Fibroblast of lung (primary cell): ENCODE measurements at regions not wholly inside any gene's neighbourhood (a gene's known extent, or its start where the extent isn't known, plus 50 kb on each side); places are given as distances from the start of the nearest gene placed in this dataset.
A peak's percentile ranks its signal among the peaks of the same experiment; 100 is the strongest.

Experiments
- DNase-seq, 2 donors: peaks; one replicate each; pipeline versions ENCODE4 v3.0.0 to v3.0.0-alpha.2; 2010; ENCODE audit warnings: low read depth in 2 of 2
- H2AFZ ChIP-seq: 2 replicates; pipeline ENCODE4 v1.5.1; 2012; ENCODE audit warnings: low read length, control low read depth, inconsistent platforms
- H3K27ac ChIP-seq: 2 replicates; pipeline ENCODE4 v1.5.1; 2011; ENCODE audit warnings: low read length, control low read depth; ENCODE audit not compliant: insufficient read depth
- H3K27me3 ChIP-seq: 2 replicates; pipeline ENCODE4 v1.5.1; 2011; ENCODE audit warnings: mild to moderate bottlenecking, low read length; ENCODE audit not compliant: control insufficient read depth, insufficient read depth
- H3K36me3 ChIP-seq: 2 replicates; pipeline ENCODE4 v1.5.1; 2011; ENCODE audit warnings: low read length; ENCODE audit not compliant: control insufficient read depth, insufficient read depth
- H3K4me1 ChIP-seq: 2 replicates; pipeline ENCODE4 v1.5.1; 2011; ENCODE audit warnings: low read length; ENCODE audit not compliant: control insufficient read depth, insufficient read depth; ENCODE audit errors: extremely low read depth
- H3K4me2 ChIP-seq: 2 replicates; pipeline ENCODE4 v1.5.1; 2011; ENCODE audit warnings: low read length, control low read depth; ENCODE audit not compliant: insufficient read depth; ENCODE audit errors: extremely low read depth
- H3K4me3 ChIP-seq, 4 experiments: fragments of 200-600 bp in 1 of 4; sonication (generic) in 1 of 4; replicated peaks in 1 of 4; 2 replicates each; pipeline ENCODE4 v1.5.1; 2011 to 2016; ENCODE audit warnings: low read length in 4 of 4, low read depth in 3 of 4, mild to moderate bottlenecking in 3 of 4, control low read depth in 2 of 4, inconsistent platforms in 1 of 4, mixed read lengths in 1 of 4; ENCODE audit not compliant: insufficient read depth in 1 of 4; ENCODE audit errors: control extremely low read depth in 1 of 4
- H3K79me2 ChIP-seq: 2 replicates; pipeline ENCODE4 v1.5.1; 2012; ENCODE audit warnings: mild to moderate bottlenecking, low read length, inconsistent platforms; ENCODE audit not compliant: control insufficient read depth, insufficient read depth
- H3K9ac ChIP-seq: 2 replicates; pipeline ENCODE4 v1.5.1; 2011; ENCODE audit warnings: mild to moderate bottlenecking, low read length, control low read depth; ENCODE audit not compliant: insufficient read depth
- H3K9me3 ChIP-seq: 2 replicates; pipeline ENCODE4 v1.5.1; 2012; ENCODE audit warnings: low read depth, low read length; ENCODE audit not compliant: control insufficient read depth, insufficient read depth
- H4K20me1 ChIP-seq: 2 replicates; pipeline ENCODE4 v1.5.1; 2011; ENCODE audit warnings: low read length; ENCODE audit not compliant: control insufficient read depth, insufficient read depth; ENCODE audit errors: extremely low read depth
- CTCF ChIP-seq, 2 donors: IDR thresholded peaks in 1 of 2; conservative IDR thresholded peaks in 1 of 2; 1 replicate in 1 of 2; 2 replicates in 1 of 2; pipeline ENCODE4 v1.5.1; 2011 to 2012; ENCODE audit warnings: low read length in 2 of 2, control low read depth in 1 of 2, inconsistent platforms in 1 of 2, low read depth in 1 of 2, mild to moderate bottlenecking in 1 of 2
- EZH2 ChIP-seq: IDR thresholded peaks from 2 replicates; pipeline ENCODE4 v1.5.1; 2012; ENCODE audit warnings: low read length, control low read depth, mild to moderate bottlenecking; ENCODE audit errors: missing control alignments

DNA sequence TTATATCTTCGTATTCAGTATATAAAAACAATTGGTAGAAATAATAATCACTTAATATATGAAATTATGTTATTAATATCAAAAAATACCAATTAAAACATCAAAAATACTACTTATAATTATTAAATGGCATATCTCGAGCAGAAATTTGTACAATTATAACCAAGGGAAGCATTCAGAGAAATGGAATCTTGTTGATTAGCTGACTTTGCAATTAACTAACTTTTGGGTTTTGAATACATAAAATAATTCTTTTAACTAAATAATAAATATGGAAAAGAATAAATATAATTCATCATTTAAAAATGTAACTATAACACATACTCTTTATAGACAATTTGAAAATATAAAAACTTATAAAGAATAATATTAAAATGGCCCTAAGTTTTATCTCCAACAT is 160.2 kb upstream of the LRRN1 start:
- H4K20me1 ChIP-seq: no peaks in the 10 kb centered on the region
- H3K9me3 ChIP-seq: no peaks in the 10 kb centered on the region
- H3K4me3 ChIP-seq: no peak overlapping the region
- DNase-seq: no peak
- H3K27me3 ChIP-seq: no peaks in the 10 kb centered on the region
- H3K4me2 ChIP-seq: no peak overlapping the region
- H3K4me1 ChIP-seq: no peaks in the 10 kb centered on the region
- no peaks in the 10 kb centered on the region for H3K36me3 ChIP-seq
- no peak for TF ChIP-seq CTCF (conservative IDR thresholded peaks at IDR 0.05 in 1 of 2, IDR thresholded peaks at IDR 0.05 in 1 of 2; ENCODE audit: low read depth in 1 of 2, low read length in 2 of 2)
- no peak for TF ChIP-seq EZH2
- no peak overlapping the region for H3K27ac ChIP-seq
- H2AFZ ChIP-seq: no peak overlapping the region
- no peak overlapping the region for H3K9ac ChIP-seq
- no peaks in the 10 kb centered on the region for H3K79me2 ChIP-seq

GRCh38 chr3:3636815-3637214 is 162.4 kb upstream of the LRRN1 start:
- H3K4me1 ChIP-seq: no peaks in the 10 kb centered on the region
- peak in 1 of 2 donors; percentile 33 for DNase-seq
- H3K9me3 ChIP-seq: no peaks in the 10 kb centered on the region
- H3K4me3 ChIP-seq: no peak overlapping the region
- no peak overlapping the region for H3K4me2 ChIP-seq
- no peaks in the 10 kb centered on the region for H3K27me3 ChIP-seq
- H4K20me1 ChIP-seq: no peaks in the 10 kb centered on the region
- TF ChIP-seq EZH2: no peak
- TF ChIP-seq CTCF (conservative IDR thresholded peaks at IDR 0.05 in 1 of 2, IDR thresholded peaks at IDR 0.05 in 1 of 2; ENCODE audit: low read depth in 1 of 2, low read length in 2 of 2): no peak
- no peak overlapping the region for H3K27ac ChIP-seq
- H3K79me2 ChIP-seq: no peaks in the 10 kb centered on the region
- H2AFZ ChIP-seq: no peak overlapping the region
- no peak overlapping the region for H3K9ac ChIP-seq
- H3K36me3 ChIP-seq: no peaks in the 10 kb centered on the region

DNA sequence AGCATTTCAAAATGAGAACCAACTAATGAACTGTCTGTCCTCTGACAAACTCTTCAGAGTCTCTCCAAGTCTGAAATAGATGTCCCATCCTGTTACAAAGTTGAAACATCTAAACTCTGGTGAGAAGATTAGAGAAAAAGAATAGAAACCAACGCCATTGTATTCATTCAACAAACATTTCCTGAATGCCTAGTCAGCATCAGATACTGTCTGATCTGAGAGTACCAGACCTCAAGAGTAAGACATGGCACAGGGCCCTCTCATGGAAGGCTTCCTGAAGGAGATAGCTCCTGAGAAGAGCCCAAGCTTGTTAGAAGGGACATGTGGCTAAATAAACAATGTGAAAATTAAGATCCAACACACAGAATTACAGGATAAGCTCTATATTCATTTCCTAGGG is 164.1 kb upstream of the LRRN1 start:
- Histone ChIP-seq H3K27ac (no peak overlapping the region), H3K79me2 (no peaks in the 10 kb centered on the region), H3K9me3 (no peaks in the 10 kb centered on the region), H3K4me2 (no peak overlapping the region), H3K9ac (no peak overlapping the region), H3K27me3 (no peaks in the 10 kb centered on the region), H3K4me1 (no peaks in the 10 kb centered on the region), H4K20me1 (no peaks in the 10 kb centered on the region), H3K4me3 (no peak overlapping the region), H3K36me3 (no peaks in the 10 kb centered on the region), H2AFZ (no peak overlapping the region)
- TF ChIP-seq CTCF (conservative IDR thresholded peaks at IDR 0.05 in 1 of 2, IDR thresholded peaks at IDR 0.05 in 1 of 2; ENCODE audit: low read depth in 1 of 2, low read length in 2 of 2) (no peak), EZH2 (no peak)
- DNase-seq: no peak
